HG02943 (cell line): ENCODE measurements at regions not wholly inside any gene's neighbourhood (a gene's known extent, or its start where the extent isn't known, plus 50 kb on each side); places are given as distances from the start of the nearest gene placed in this dataset.

Experiments
- ATAC-seq: cut with Tn5 transposase; IDR thresholded peaks from one replicate; pipeline ENCODE4 v1.9.1; 2021; ENCODE audit warnings: mild to moderate bottlenecking, low read depth, moderate library complexity; ENCODE audit not compliant: unreplicated experiment

DNA sequence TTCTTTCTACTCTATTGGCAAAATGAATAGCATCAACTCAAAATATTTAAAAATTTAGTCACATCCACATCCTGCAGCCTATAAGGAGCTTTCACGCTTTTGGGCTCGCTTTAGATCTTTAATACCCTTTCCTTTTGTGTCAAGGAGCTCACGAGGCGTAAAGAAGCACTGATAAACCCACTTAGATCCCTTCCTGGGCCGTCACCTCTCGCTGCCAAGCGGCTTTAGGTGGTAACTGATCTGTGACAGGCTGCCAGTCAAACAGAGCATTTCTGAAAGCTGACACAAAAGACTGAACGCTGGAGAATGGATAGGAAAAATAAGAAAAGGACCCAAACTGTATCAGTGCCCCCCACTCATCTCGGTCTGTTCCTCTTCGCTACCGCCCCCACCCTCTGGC is 385.7 kb upstream of the MMS22L start:
- ATAC-seq: peak; percentile 40

DNA sequence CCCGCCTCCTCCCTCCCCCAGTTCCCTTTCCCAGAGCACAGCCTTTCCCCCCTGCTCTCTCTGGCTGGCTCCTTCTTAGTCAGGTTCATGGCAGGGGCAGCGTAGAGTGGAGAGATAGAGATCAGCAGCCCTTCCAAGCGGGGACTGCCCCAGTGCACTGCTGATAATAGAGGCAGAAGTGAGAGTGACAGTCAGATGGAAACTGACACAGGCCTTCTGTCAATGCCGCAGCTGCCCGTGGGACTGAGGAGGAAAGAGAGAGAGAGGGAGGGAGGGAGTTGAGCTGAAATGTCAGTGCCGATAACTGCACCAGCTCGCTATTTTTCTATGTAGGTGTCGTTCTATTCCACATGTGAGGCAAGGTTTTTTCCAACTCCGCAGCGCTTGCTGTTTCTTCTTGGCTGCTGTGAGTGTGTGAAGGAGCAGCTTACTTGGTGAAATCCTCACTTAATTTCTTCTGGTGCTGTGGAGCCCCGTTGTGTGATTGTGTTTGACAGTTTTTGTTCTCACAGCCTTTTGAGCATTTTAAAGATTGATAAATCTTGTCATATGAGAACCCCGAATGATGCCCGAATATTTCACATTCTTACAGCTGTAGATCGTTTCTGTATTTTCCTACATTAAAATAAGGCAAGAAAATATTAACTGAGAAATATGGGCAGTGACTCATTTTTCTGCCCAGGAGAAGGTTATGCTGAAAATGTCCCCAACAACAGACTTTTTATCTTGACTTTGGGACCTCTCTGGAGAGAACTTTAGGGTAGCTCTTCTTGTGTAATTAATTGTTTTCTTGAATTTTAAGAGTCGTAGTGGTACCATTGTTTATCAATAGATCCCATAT is 386.4 kb upstream of the MMS22L start:
- ATAC-seq: peak; percentile 99

DNA sequence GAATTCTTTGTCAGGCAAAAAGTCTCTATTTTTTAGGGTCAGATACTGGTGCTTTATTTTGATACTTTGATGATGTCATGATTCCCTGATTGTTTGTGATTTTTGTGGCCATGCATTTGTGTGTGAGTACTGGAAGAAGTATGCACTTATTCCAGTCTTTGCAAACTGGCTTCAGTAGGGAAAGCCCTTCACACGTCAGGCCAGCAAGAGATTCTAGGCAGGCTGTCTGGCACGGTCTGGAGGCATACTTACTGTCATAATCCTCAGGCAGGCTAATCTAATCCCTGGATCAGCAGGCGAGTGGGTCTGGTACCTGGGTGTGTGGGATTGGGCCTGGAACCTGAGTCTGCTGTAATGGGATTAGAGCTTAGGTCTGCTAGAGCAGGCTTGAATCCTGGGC is 391.8 kb upstream of the MMS22L start:
- no peak for ATAC-seq

DNA sequence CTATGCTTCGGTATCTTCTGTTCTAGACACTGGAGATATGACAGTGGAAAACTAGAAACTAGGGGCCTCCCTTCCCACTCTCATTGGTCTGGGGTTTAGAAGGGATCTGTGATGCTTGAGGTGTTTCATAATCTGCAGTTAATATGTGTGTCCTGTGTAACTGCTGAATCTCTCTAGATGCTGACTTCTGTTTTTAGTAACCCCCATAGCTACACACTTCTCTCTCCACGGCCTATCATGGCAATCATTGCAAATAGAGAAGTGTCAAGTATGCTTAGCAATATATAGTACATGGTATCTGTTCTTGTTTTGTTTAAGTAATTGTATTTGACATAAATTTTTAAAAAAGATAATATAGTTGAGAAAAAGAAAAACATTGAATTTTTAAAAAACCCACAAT is 394.6 kb upstream of the MMS22L start:
- ATAC-seq: no peak

DNA sequence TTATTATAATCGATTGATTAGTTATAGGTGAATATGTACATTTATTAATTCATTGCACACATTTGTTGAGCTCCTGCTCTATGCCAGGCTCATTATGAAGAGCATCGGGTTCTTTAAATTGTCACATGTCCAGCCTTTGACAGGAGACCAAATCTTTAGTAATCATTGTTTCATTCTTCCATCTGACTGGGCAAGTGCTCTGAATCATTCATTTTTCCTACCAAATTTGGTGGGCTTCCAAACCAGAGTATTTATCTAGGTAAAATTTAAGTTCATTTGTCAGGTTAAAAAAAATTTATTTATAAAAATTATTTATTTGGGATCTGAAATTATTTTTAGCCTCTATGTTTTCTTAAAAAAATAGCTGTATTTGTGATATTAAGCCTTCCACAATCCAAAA is 404.9 kb upstream of the MMS22L start:
- ATAC-seq: no peak

DNA sequence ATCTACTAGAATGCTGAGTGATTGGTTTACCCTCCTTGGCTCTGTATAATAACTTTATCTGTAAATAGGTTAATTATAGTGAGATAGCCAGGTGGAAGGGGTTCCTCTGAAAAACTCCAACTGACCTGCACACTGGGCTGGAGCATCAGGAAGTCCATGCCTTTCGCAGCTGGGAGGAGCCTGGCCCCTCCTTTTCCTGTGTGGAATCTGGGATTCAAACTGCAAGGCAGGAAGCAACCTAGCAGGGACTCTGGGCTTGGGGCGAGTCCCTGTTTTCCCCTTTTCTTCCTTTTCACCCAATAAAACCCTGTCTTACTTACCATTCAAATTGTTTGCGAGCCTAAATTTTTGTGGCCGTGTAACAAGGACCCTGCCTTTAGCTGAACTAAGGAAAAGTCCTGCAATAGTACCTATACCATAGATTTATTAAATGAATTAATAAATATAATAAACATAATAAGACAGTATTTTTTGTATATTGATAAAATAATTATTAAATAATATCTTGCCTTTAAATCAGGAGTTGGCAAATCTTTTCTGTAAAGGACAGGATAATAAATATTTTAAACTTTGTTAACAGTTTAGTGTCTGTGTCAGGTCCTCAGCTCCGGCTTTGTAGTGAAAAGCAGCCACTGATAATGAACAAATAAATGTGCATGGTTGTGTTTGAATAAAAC is 406.2 kb upstream of the MMS22L start:
- no peak for ATAC-seq

DNA sequence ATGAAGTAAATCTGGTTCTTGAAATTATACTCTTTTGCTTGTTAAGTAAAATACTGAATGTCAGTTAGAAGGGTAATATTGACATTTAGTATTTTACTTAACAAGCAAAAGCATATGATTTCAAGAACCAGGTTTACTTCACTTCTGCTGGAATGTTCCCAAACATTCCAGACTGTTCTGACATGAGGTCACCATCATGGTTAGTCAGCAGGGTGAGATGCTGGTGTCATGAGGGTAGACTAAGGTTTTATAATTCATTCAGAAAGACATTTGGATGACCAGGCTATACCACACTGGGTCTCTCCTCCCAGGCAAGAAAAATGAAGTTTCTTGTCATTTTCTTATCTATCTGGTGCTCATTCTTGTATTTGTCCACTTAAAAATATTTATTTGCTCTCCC is 414.4 kb upstream of the MMS22L start:
- no peak for ATAC-seq

DNA sequence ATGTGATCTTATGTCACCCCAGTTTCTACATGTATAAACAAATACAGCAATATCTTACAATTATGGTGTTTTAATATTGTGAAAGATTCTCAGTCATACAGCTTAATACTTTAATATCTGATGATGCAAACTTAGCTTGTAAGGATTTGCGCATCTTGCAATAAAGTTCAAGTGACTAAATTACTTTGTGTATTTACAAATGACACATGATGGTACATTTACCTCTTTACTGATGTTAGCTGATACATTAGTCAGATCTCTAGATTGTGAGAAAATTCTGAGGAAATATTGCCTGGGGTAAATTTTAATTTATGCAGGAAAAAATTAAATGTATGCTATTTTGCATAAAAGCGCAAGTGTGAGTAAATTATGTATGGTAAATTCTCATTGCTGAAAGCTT is 418.8 kb upstream of the MMS22L start:
- no peak for ATAC-seq

DNA sequence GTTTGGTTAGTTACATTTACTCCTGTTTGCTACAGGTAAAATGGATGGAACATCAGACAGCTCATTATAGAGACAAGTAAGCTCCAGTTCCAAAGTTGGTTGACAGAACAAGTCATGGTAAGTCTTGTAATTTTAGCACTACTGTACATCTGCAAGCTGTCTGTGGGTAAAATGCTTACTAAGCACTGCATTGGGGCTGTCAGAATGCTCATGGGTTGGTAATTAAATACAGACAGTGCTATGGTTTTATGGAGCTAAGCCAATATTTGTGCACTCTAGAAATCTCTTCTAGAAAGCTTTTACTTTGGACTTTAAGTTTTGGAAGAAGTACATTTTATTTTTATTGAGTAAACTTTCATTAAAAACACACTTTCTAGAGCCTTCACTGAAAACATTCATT is 419.2 kb upstream of the MMS22L start:
- ATAC-seq: no peak

DNA sequence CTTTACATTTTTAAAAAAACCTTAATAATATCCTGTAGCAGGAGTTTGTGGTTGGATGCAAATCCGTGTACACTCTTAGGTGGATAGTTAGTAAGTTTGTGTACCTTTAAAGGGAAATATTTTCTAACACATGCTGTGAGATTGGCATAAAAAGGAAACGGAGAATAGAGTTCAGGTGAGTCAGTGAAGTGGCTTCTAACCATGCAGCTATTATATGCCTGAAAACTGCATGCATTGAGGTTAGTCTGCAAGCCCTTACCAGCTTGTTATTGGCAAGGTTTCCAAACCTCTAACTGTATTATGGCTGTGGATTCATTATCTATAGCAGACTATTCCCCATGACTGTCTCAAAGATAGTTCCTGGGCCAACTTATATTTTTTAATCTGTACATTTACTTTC is 420.6 kb upstream of the MMS22L start:
- ATAC-seq: no peak

DNA sequence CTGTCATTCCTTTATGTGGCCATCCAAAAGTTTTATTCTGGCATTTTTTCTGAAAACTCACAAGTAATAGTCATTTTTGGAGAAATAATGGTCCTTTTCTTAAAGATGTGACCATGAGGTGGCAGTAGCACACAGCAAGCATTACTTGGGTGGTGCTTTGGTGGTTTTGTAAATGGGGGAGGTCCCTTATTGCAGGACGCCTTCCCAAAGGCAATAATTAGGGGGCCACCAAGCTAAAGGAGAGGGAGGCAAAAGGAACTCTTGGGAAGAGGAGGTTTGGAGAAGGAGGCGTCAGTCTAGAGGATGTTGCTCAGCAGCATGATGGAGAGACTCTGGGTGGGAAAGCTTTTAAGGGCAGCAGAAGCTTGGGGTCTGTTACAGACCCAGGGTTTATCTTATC is 422.6 kb upstream of the MMS22L start:
- no peak for ATAC-seq

DNA sequence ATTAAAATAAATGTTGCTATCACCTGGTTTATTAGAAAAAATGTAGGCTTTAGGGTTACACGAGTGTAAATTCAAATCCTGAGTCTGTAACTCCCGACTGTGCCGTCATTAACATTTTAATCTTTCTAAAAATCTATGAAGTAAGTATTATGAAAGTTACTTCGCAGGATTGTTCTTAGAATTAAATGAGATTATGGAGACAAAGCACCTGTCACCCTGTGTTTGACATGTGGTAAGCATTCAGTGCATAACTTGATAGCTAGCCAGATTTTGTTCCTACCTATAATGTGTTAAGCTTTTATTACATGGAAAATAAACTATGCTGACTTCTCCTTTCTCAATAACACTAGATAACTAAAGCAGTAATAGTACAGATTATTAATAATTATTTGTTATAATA is 429.7 kb upstream of the MMS22L start:
- ATAC-seq: no peak

DNA sequence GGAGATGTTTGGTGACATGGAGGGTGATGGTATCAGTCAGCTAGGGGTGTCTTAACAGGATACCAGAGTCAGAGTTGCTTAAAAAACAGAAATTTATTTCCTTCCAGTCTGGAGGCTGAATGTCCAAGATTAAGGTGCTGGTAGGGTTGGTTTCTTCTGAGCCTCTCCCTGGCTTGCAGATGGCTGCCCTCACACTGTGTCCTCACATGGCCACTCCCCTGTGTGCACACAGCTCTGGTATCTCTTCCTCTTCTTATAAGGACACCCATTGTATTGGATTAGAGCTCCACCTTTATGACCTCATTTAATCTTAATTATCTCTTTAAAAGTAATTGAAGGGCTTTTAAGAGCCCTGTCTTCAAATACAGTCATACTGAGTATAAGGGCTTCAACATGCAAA is 431.8 kb upstream of the MMS22L start:
- no peak for ATAC-seq

DNA sequence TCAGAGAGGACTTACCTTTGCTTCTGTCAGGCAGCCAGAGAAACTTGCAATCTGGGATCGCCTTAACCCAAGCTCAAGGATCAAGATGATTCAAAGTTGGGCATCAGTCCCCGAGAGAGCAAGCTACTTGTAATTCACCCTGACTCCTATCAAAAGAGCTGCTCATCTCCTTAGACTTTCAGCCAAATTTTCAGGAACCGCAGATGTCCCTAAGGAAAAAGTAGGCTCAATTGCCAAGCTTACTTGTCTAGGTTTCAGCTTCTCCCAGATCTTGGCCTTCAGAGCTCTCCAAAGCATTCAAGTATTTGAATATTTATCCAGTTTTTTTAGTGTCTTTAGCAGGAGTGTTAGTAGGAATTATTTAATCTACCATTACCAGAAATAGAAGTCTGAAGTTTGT is 434.1 kb upstream of the MMS22L start:
- no peak for ATAC-seq

DNA sequence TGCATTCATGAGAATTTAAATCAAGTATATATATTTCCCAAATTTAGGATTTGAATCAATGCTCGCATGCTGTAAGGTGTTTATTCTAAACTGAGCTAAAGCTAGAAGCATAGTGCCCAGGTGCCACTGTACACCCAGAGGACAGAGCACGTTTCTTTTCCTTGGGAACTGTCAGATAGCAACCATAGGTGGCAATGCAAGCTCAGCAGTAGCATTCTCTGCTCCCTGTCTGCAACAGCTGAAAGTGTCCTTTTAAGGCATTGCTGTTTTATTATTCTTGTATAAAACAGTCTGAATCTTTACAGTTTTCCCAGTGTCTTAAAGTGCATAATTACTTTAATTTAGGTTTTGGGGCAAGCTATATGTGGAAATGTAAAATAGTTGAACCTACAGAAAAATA is 443.4 kb upstream of the MMS22L start:
- ATAC-seq: no peak

DNA sequence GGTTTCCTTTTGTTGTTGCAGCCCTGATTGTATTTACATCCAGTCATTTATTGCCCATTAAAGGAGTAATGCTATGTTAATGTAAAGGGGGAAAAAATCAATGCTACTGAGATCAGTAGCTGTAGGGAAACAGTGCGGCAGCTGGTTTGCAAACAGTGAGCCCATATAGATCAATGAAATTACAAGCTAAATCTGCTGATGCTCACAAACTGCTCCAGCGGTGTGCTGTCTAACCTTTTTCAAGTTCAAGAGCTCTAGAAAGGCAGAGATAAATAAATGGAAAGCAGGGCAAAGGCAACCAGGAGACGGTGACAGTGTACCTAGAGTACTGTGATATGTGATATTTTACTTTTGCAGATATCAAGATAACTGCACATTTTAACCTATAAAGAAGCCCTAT is 449.0 kb upstream of the MMS22L start:
- no peak for ATAC-seq

DNA sequence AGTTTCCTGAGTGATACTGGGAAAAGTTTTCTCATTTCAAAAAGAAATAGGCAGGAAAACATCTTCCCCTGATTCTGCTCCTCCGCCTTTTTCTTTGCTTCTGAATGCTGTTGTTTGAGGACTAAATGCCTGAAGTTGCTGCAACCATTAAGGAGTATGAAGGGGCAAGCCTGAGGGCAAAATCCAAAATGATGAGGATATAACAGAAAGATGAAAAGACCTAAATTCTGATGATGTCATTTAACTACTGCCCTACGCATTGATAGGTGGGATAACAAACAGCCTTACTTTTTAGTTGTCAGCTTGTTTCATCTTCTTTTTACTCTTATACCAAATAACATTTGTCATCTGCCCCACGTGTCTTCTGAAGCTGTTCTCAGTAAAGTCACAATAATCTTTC is 474.6 kb upstream of the MMS22L start:
- no peak for ATAC-seq

DNA sequence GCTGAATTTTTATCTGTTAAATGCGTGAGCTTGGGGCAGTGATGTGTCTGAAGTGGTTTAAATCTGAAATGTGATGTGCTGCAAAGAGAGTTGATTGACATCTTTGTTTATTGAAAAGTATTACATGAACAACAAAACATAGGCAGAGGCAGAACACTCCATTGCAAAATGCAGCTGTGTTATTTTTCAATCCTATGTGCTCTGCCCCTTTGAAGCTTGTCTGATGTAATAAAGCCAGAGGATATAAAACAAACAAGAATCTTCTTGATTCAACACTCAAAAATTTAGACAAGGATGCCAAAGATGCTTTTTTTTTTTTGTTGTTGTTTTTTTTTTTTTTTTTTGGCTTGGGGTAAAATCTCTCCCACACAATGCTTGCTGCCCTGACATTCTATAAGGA is 482.4 kb upstream of the MMS22L start:
- no peak for ATAC-seq

DNA sequence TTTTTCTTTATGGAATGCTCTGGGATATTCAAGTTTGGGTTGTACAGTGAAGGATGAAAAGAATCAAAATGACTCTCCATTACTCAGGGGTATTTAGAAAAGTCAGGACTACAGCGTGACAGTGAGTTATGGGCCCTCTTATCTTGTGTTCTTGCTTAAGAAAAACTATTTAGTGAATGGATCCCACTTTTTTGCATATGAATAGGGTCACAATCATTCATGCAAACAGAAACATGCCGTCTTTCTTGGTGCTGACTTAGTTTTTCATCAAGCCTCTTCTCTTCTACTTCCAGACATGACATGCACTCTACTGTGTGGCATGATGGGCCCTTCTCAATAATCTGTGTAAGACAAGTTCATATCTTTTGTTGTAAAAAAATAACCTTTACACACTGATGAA is 488.4 kb upstream of the MMS22L start:
- no peak for ATAC-seq

DNA sequence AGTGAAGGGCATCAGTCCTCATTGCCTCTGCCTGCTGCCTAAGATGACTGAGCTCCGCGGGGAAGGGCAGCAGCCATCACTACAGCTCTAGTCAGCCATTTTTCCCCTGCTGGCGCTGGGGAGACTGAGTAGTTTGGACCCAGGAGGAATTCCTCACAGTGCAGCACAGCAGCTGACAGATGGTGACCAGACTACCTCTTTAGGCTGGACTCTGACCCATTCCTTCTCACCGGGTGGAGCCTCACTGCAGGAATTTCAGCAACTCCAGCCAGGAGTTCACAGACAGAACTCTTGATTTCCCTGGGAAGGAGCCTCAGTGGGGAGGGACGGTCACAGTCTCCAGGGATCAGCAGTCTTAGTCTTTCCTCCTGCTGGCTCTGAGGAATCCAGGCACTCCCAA is 492.0 kb upstream of the MMS22L start:
- ATAC-seq: no peak

DNA sequence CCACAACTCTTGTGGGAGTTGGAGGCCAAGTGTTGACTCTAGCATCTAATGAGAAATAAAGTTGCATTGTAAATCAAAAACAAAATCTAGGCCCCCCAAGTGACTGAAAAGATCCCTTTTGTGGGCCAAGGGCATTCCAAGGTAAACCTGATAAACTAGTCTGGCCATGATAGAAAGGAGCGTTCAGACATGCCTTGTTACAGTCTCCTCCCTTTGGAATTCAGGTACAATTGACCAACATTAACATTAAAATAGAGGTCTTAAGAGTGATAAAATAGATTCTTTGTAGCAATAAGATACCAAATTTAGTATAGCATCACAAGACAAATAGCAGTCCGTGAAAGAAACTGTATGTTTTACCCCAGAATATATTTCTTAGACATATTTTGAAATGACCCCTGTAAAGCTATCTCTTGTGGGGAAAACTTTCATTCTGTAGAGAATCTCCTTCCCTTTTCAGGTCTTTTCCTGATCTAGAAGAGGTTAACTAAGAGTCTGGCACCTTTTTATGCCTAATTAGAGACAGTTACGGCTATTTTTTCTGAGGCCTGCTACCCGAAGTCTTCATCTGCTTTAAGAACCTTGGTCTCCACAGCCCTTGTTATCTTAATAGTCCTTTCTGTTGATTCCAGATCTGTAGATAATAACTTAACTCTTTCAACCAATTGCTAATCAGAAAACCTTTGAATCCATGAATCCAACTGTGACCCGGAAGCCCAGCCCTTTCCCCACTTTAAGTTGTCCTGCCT is 495.4 kb upstream of the MMS22L start:
- ATAC-seq: no peak
